ENCODE measurements at regions not wholly inside any gene's neighbourhood (a gene's known extent, or its start where the extent isn't known, plus 50 kb on each side); places are given as distances from the start of the nearest gene placed in this dataset.

DNA sequence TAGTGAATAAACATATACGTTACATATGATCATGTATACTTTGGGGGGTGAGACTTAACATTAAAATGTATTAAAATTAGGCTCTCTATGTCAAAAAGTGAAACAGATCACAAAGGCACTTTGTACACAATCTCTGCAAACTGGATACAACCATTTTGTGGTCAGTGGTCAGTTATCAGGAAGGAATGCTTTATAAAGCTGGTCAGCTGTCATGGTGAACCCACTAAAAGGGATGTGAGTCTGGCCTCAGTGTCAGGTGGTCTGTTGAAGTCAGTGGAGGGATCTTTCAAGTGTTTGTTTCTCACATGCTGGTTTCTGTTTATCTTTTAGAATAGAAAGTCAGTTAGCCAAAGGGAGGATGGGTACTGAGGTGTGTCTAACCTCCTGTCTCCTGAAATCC lies 875.5 kb upstream of the INTU start:
- TF ChIP-seq CTCF (IDR thresholded peaks at IDR 0.05) (no peak), POLR2A (IDR thresholded peaks at IDR 0.05) (no peak), EP300 (IDR thresholded peaks at IDR 0.05) (no peak)
